Sigmoid colon (tissue), 6 donors: ENCODE measurements at regions not wholly inside any gene's neighbourhood (a gene's known extent, or its start where the extent isn't known, plus 50 kb on each side); places are given as distances from the start of the nearest gene placed in this dataset.

Source experiments
- DNase-seq: peaks from one replicate; pipeline ENCODE4 v3.0.0-alpha.2; 2019
- H3K27ac ChIP-seq, 4 donors: fragments of 200-600 bp; sonication (generic); one replicate each; pipeline ENCODE4 v1.5.1; 2016 to 2019; ENCODE audit warnings: mild to moderate bottlenecking in 1 of 4
- H3K27me3 ChIP-seq, 3 donors: fragments of 200-600 bp; sonication (generic); one replicate each; pipeline ENCODE4 v1.5.1; 2019; ENCODE audit warnings: mild to moderate bottlenecking in 1 of 3
- H3K36me3 ChIP-seq, 4 donors: fragments of 200-600 bp; sonication (generic); one replicate each; pipeline ENCODE4 v1.5.1; 2016 to 2019
- H3K4me1 ChIP-seq, 4 donors: fragments of 200-600 bp; sonication (generic); one replicate each; pipeline ENCODE4 v1.5.1; 2017 to 2019
- H3K4me3 ChIP-seq, 4 donors: fragments of 200-600 bp; sonication (generic); one replicate each; pipeline ENCODE4 v1.5.1; 2017 to 2019; ENCODE audit warnings: mild to moderate bottlenecking in 2 of 4, moderate library complexity in 1 of 4
- H3K9me3 ChIP-seq, 4 donors: fragments of 200-600 bp in 3 of 4; sonication (generic) in 3 of 4; one replicate each; pipeline versions ENCODE4 v1.5.1 to v1.6.1; 2013 to 2019
- EP300 ChIP-seq, 4 donors: sonication (generic); formaldehyde crosslinking; IDR thresholded peaks; one replicate each; pipeline ENCODE4 v1.6.1; 2017; ENCODE audit warnings: antibody characterized with exemption in 4 of 4
- POLR2A ChIP-seq, 2 donors: fragments of 450-650 bp; IDR thresholded peaks; one replicate each; pipeline ENCODE4 v1.6.1; 2016; ENCODE audit warnings: antibody characterized with exemption in 2 of 2, mild to moderate bottlenecking in 2 of 2, moderate library complexity in 2 of 2
- POLR2AphosphoS5 ChIP-seq, 4 donors: sonication (generic); formaldehyde crosslinking; IDR thresholded peaks; one replicate each; pipeline ENCODE4 v1.6.1; 2017; ENCODE audit warnings: antibody characterized with exemption in 4 of 4
- WGBS, 2 donors: extraction: QIAGEN DNeasy Blood & Tissue Kit; methylation state at CpG; one replicate each; pipeline ENCODE4 v1.1.7; 2013; 5-methylcytosine and 5-hydroxymethylcytosine counted together
- intact Hi-C: fragments of 100-400 bp; cut with DNase I; formaldehyde crosslinking; loops from one replicate; pipeline ENCODE4 v1.15.1; 2023
- TF ChIP-seq, protein P1 (sequence below), 4 experiments: fragments of 450-650 bp in 3 of 4; fragments of 200-600 bp in 1 of 4; IDR thresholded peaks; one replicate each; pipeline ENCODE4 v1.5.1; 2016 to 2019; ENCODE audit warnings: antibody characterized with exemption in 4 of 4, mild to moderate bottlenecking in 3 of 4, moderate library complexity in 2 of 4
- donor health status: healthy with polysubstance abuse.
- donor health status: healthy.

DNA sequence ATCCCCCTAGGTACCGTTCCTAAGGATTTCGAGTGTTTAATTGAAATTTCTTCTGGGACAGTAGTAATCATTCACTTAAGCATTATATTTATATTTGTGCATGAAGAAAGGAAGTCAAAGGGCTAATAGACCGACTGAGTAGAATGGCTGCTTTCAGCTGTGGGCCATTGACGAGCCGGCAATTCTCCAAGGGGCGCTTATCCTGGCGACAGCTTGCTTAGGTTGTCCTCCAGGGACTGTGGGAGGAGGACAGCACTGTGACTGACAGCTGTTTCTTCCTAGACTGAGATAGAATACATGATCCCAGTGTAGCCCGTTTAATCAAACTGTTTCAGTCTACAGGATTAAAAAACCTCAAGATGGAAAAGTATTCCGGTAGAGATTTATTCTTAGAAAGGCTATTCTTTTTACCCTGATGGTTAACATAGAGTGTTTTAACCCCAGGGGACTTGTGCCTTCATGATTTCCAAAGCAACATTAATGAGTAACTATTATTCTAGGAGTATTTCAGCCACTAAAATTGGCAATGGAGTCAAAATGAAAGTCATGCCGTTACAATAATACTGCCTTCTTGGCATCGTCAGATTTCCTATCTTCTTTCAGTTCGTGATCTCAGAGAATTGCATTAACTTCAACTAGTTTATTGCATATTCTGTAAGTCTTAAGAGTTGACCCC, 943.1 kb upstream of the WWC1 start:
- Histone ChIP-seq H3K27ac (no peak overlapping the region), H3K4me1 (no peaks in the 10 kb centered on the region), H3K4me3 (no peak overlapping the region), H3K9me3 (no peaks in the 10 kb centered on the region), H3K36me3 (no peaks in the 10 kb centered on the region), H3K27me3 (no peaks in the 10 kb centered on the region)
- WGBS, 2 donors = 81 to 85% methylated on average over 12 of the region's 12 CpGs
- no peak for DNase-seq
- intact Hi-C loops = no loop called here
- no peak for TF ChIP-seq POLR2AphosphoS5 (IDR thresholded peaks at IDR 0.05)
- no peak for TF ChIP-seq POLR2A (IDR thresholded peaks at IDR 0.05)
- no peak for TF ChIP-seq EP300 (IDR thresholded peaks at IDR 0.05)
- TF ChIP-seq, protein P1, sequence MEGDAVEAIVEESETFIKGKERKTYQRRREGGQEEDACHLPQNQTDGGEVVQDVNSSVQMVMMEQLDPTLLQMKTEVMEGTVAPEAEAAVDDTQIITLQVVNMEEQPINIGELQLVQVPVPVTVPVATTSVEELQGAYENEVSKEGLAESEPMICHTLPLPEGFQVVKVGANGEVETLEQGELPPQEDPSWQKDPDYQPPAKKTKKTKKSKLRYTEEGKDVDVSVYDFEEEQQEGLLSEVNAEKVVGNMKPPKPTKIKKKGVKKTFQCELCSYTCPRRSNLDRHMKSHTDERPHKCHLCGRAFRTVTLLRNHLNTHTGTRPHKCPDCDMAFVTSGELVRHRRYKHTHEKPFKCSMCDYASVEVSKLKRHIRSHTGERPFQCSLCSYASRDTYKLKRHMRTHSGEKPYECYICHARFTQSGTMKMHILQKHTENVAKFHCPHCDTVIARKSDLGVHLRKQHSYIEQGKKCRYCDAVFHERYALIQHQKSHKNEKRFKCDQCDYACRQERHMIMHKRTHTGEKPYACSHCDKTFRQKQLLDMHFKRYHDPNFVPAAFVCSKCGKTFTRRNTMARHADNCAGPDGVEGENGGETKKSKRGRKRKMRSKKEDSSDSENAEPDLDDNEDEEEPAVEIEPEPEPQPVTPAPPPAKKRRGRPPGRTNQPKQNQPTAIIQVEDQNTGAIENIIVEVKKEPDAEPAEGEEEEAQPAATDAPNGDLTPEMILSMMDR (IDR thresholded peaks at IDR 0.05) = no peak

GRCh38 chr5:167348980-167349379, 942.5 kb upstream of the WWC1 start:
- Histone ChIP-seq H3K4me3 (no peak overlapping the region), H3K27me3 (no peaks in the 10 kb centered on the region), H3K4me1 (no peaks in the 10 kb centered on the region), H3K36me3 (no peaks in the 10 kb centered on the region), H3K9me3 (no peaks in the 10 kb centered on the region), H3K27ac (no peak overlapping the region)
- TF ChIP-seq, protein P1 (IDR thresholded peaks at IDR 0.05) = no peak
- TF ChIP-seq EP300 (IDR thresholded peaks at IDR 0.05) = no peak
- no peak for TF ChIP-seq POLR2AphosphoS5 (IDR thresholded peaks at IDR 0.05)
- no peak for TF ChIP-seq POLR2A (IDR thresholded peaks at IDR 0.05)
- DNase-seq = no peak
- intact Hi-C loops = no loop called here
- WGBS, 2 donors = 66 to 85% methylated on average over 3 of the region's 3 CpGs

- Histone ChIP-seq H3K4me3 (no peak overlapping the region), H3K27me3 (no peaks in the 10 kb centered on the region), H3K27ac (no peak overlapping the region), H3K9me3 (no peaks in the 10 kb centered on the region), H3K4me1 (no peaks in the 10 kb centered on the region), H3K36me3 (no peaks in the 10 kb centered on the region)
- DNase-seq = no peak
- WGBS, 2 donors = 91 to 92% methylated on average over 4 of the region's 4 CpGs
- intact Hi-C loops = no loop called here
- TF ChIP-seq, protein P1 (IDR thresholded peaks at IDR 0.05) = no peak
- no peak for TF ChIP-seq POLR2A (IDR thresholded peaks at IDR 0.05)
- no peak for TF ChIP-seq POLR2AphosphoS5 (IDR thresholded peaks at IDR 0.05)
- no peak for TF ChIP-seq EP300 (IDR thresholded peaks at IDR 0.05)
Observed at GRCh38 chr5:167351316-167351715, 940.1 kb upstream of the WWC1 start.

- Histone ChIP-seq H3K9me3 (no peaks in the 10 kb centered on the region), H3K4me3 (no peak overlapping the region), H3K4me1 (no peaks in the 10 kb centered on the region), H3K27me3 (no peaks in the 10 kb centered on the region), H3K36me3 (no peaks in the 10 kb centered on the region), H3K27ac (no peak overlapping the region)
- 74 to 79% methylated on average over 10 of the region's 10 CpGs for WGBS, 2 donors
- intact Hi-C loops = no loop called here
- DNase-seq = no peak
- TF ChIP-seq POLR2A (IDR thresholded peaks at IDR 0.05) = no peak
- TF ChIP-seq, protein P1 (IDR thresholded peaks at IDR 0.05) = no peak
- no peak for TF ChIP-seq POLR2AphosphoS5 (IDR thresholded peaks at IDR 0.05)
- TF ChIP-seq EP300 (IDR thresholded peaks at IDR 0.05) = no peak
Observed at GRCh38 chr5:167352801-167353200, 938.6 kb upstream of the WWC1 start.

GRCh38 chr5:167355346-167355745, 936.1 kb upstream of the WWC1 start:
- Histone ChIP-seq H3K9me3 (no peaks in the 10 kb centered on the region), H3K27me3 (no peaks in the 10 kb centered on the region), H3K4me3 (no peak overlapping the region), H3K4me1 (no peaks in the 10 kb centered on the region), H3K27ac (no peak overlapping the region), H3K36me3 (no peaks in the 10 kb centered on the region)
- 66 to 81% methylated on average over 5 of the region's 5 CpGs for WGBS, 2 donors
- no peak for DNase-seq
- no peak for TF ChIP-seq EP300 (IDR thresholded peaks at IDR 0.05)
- no peak for TF ChIP-seq POLR2AphosphoS5 (IDR thresholded peaks at IDR 0.05)
- TF ChIP-seq, protein P1 (IDR thresholded peaks at IDR 0.05) = no peak
- TF ChIP-seq POLR2A (IDR thresholded peaks at IDR 0.05) = no peak
- intact Hi-C loops = no loop called here
